ENCODE measurements at regions not wholly inside any gene's neighbourhood (a gene's known extent, or its start where the extent isn't known, plus 50 kb on each side); places are given as distances from the start of the nearest gene placed in this dataset.
"Not testable (repeated sequence)": the region's sequence is repeated elsewhere in the genome, so short reads cannot be mapped to it uniquely, and the experiment has no call there.

DNA sequence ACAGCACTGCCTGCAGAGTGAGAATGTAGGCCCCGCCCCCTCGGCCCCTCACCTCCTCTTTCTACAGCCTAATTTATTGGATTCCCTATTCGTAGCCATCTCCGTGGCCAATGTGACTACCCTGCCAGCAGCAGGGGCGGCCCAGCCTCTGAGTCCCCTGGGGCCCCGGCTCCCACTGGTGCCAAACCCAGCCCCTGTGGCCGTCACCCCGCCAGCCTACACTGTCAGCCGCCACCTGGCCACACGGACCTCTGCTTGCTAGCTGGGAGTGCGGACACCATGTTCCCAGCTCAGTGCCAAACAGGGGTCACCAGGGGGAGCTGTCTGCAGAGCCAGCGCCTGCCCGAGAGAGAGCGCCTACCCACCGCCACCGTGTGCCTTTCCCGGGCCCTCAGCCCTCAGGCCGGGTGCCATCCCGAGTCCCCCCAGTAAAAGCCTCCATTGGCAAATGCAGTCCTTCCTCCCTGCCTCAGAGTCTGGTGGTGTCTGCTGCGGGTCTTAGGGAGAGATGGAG lies 201.1 kb downstream of the CCT8L2 start:
- TF ChIP-seq, protein P1, sequence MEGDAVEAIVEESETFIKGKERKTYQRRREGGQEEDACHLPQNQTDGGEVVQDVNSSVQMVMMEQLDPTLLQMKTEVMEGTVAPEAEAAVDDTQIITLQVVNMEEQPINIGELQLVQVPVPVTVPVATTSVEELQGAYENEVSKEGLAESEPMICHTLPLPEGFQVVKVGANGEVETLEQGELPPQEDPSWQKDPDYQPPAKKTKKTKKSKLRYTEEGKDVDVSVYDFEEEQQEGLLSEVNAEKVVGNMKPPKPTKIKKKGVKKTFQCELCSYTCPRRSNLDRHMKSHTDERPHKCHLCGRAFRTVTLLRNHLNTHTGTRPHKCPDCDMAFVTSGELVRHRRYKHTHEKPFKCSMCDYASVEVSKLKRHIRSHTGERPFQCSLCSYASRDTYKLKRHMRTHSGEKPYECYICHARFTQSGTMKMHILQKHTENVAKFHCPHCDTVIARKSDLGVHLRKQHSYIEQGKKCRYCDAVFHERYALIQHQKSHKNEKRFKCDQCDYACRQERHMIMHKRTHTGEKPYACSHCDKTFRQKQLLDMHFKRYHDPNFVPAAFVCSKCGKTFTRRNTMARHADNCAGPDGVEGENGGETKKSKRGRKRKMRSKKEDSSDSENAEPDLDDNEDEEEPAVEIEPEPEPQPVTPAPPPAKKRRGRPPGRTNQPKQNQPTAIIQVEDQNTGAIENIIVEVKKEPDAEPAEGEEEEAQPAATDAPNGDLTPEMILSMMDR (conservative IDR thresholded peaks at IDR 0.05 in 1 of 2, IDR thresholded peaks at IDR 0.05 in 1 of 2; ENCODE audit: extremely low read depth in 1 of 2, insufficient read depth in 1 of 2, low read depth in 1 of 2, low read length in 2 of 2), result not testable (repeated sequence)
- not testable (repeated sequence) for TF ChIP-seq EZH2 (IDR thresholded peaks at IDR 0.05; ENCODE audit: borderline replicate concordance, low read length)
